B cell (primary cell): ENCODE measurements at regions not wholly inside any gene's neighbourhood (a gene's known extent, or its start where the extent isn't known, plus 50 kb on each side); places are given as distances from the start of the nearest gene placed in this dataset.
A peak's percentile ranks its signal among the peaks of the same experiment; 100 is the strongest.

Experiments
- ATAC-seq: fragments of 200-7000 bp; cut with Tn5 transposase; one replicate; pipeline ENCODE4 v1.10.0; 2021; ENCODE audit warnings: low read depth, mild to moderate bottlenecking, moderate number of reproducible peaks, moderate library complexity
- CTCF ChIA-PET: fragments of 350-600 bp; sonication (Branson Sonifier 250); formaldehyde crosslinking; loops from one replicate; lab custom pipeline; 2021; ENCODE audit warnings: antibody characterized with exemption, inconsistent platforms; lab: Charles Lee
- POLR2A ChIA-PET: fragments of 350-600 bp; sonication (Branson Sonifier 250); formaldehyde crosslinking; loops from one replicate; lab custom pipeline; 2021; ENCODE audit warnings: antibody characterized with exemption; lab: Charles Lee
- DNase-seq: peaks from one replicate; pipeline ENCODE4 v3.0.0; 2013
- H2AFZ ChIP-seq: 2 replicates; pipeline ENCODE4 v1.6.1; 2012; ENCODE audit warnings: mild to moderate bottlenecking, low read depth, low read length; ENCODE audit not compliant: insufficient read depth, poor library complexity, severe bottlenecking
- H3K27ac ChIP-seq, 2 donors: 1 replicate in 1 of 2; 2 replicates in 1 of 2; pipeline ENCODE4 v1.5.1; 2012 to 2013; ENCODE audit warnings: low read length in 2 of 2, mild to moderate bottlenecking in 2 of 2, moderate library complexity in 1 of 2
- H3K27me3 ChIP-seq, 4 experiments: fragments of 200-600 bp in 1 of 4; sonication (generic) in 1 of 4; replicated peaks in 1 of 4; 1 replicate in 2 of 4; 2 replicates in 2 of 4; pipeline versions ENCODE4 v1.6.1 to v1.7.0; 2013 to 2016; ENCODE audit warnings: low read length in 3 of 4, mild to moderate bottlenecking in 2 of 4, mixed read lengths in 1 of 4, moderate library complexity in 1 of 4; ENCODE audit not compliant: insufficient read depth in 4 of 4, control insufficient read depth in 3 of 4; ENCODE audit errors: control extremely low read depth in 1 of 4
- H3K36me3 ChIP-seq, 2 experiments: replicated peaks in 1 of 2; 1 replicate in 1 of 2; 2 replicates in 1 of 2; pipeline versions ENCODE4 v1.6.1 to v1.7.1; 2013; ENCODE audit warnings: low read length in 1 of 2; ENCODE audit not compliant: insufficient read depth in 2 of 2, control insufficient read depth in 1 of 2; ENCODE audit errors: control extremely low read depth in 1 of 2, extremely low read depth in 1 of 2
- H3K4me1 ChIP-seq, 2 donors: fragments of 200-600 bp in 1 of 2; sonication (generic) in 1 of 2; 1 replicate in 1 of 2; 2 replicates in 1 of 2; pipeline versions ENCODE4 v1.5.1 to v1.6.1; 2013 to 2017; ENCODE audit warnings: low read length in 2 of 2; ENCODE audit not compliant: control insufficient read depth in 2 of 2, insufficient read depth in 2 of 2
- H3K4me2 ChIP-seq: replicated peaks from 2 replicates; pipeline ENCODE3; 2012; ENCODE audit warnings: mild to moderate bottlenecking, low read depth, low read length; ENCODE audit not compliant: poor library complexity, severe bottlenecking
- H3K4me3 ChIP-seq, 5 experiments: fragments of 200-600 bp in 1 of 5; sonication (generic) in 1 of 5; 1 replicate in 3 of 5; 2 replicates in 2 of 5; pipeline versions ENCODE4 v1.5.1 to v1.7.0; 2011 to 2016; ENCODE audit warnings: low read length in 4 of 5, mild to moderate bottlenecking in 4 of 5, low read depth in 2 of 5, control low read depth in 1 of 5, moderate library complexity in 1 of 5; ENCODE audit not compliant: insufficient read depth in 1 of 5; ENCODE audit errors: control extremely low read depth in 1 of 5, extremely low read depth in 1 of 5
- H3K79me2 ChIP-seq: fragments of 200-600 bp; sonication (generic); one replicate; pipeline ENCODE4 v1.6.0; 2016; ENCODE audit warnings: low read length; ENCODE audit not compliant: control insufficient read depth, insufficient read depth
- H3K9ac ChIP-seq: fragments of 200-600 bp; sonication (generic); 2 replicates; pipeline ENCODE4 v1.6.1; 2017; ENCODE audit warnings: mild to moderate bottlenecking, low read length, moderate library complexity
- H3K9me3 ChIP-seq, 3 donors: one replicate each; pipeline versions ENCODE4 v1.6.1 to v1.7.1; 2013; ENCODE audit warnings: low read length in 2 of 3; ENCODE audit not compliant: control insufficient read depth in 2 of 3, insufficient read depth in 1 of 3; ENCODE audit errors: control extremely low read depth in 1 of 3
- H4K20me1 ChIP-seq: 2 replicates; pipeline ENCODE4 v1.6.0; 2012; ENCODE audit warnings: mild to moderate bottlenecking, low read length; ENCODE audit not compliant: insufficient read depth, control insufficient read depth, poor library complexity, severe bottlenecking
- H3K27ac Mint-ChIP-seq: one replicate; pipeline ENCODE4 v1.8.0; 2021; ENCODE audit warnings: mixed read lengths
- H3K27me3 Mint-ChIP-seq: one replicate; pipeline ENCODE4 v1.8.0; 2021; ENCODE audit warnings: mixed read lengths
- H3K4me1 Mint-ChIP-seq: one replicate; pipeline ENCODE4 v1.8.0; 2021; ENCODE audit warnings: mixed read lengths
- H3K4me3 Mint-ChIP-seq: one replicate; pipeline ENCODE4 v1.8.0; 2021; ENCODE audit warnings: mixed read lengths
- H3K9me3 Mint-ChIP-seq: one replicate; pipeline ENCODE4 v1.8.0; 2022; ENCODE audit warnings: mixed read lengths; ENCODE audit not compliant: insufficient read depth
- CTCF ChIP-seq: fragments of 200-600 bp; IDR thresholded peaks from one replicate; pipeline ENCODE4 v1.8.0; 2022; ENCODE audit warnings: antibody characterized with exemption, mild to moderate bottlenecking
- EZH2 ChIP-seq: IDR thresholded peaks from 2 replicates; pipeline ENCODE4 v1.6.1; 2012; ENCODE audit warnings: borderline replicate concordance, low read depth, mild to moderate bottlenecking, moderate library complexity, low read length; ENCODE audit not compliant: insufficient read depth, poor library complexity, severe bottlenecking
- WGBS: methylation state at CpG from one replicate; pipeline ENCODE4 v1.1.5; 2013; ENCODE audit warnings: missing lambda C conversion rate; ENCODE audit not compliant: insufficient coverage; 5-methylcytosine and 5-hydroxymethylcytosine counted together
- intact Hi-C: fragments of 100-400 bp; cut with micrococcal nuclease; formaldehyde crosslinking; loops from one replicate; pipeline ENCODE4 v1.10.0; 2022

- WGBS: no CpG with 5 or more reads among the region's 4 CpGs
- DNase-seq: no peak
- no peak overlapping the region for H3K27ac ChIP-seq
- no peaks in the 10 kb centered on the region for H4K20me1 ChIP-seq
- peaks cover 7% of the 10 kb centered on the region for H3K9me3 Mint-ChIP-seq
- no peaks in the 10 kb centered on the region for H3K36me3 ChIP-seq
- peaks cover 0 to 11% (median 4%) of the 10 kb centered on the region in 4 experiments for H3K27me3 ChIP-seq
- H3K79me2 ChIP-seq: no peaks in the 10 kb centered on the region
- peaks cover 54% of the 10 kb centered on the region for H3K4me1 Mint-ChIP-seq
- ChIA-PET CTCF (interaction anchor here (2.3 kb wide), 1 partner anchor 69 kb away, joined by 12 read pairs; no protein-coding TSS in a partner anchor), POLR2A (interaction anchor here (0.5 kb wide), 2 partner anchors 24 to 339 kb away, joined by 3 to 4 read pairs; partner anchors contain the start of gene SIN3A)
- TF ChIP-seq EZH2: no peak
- TF ChIP-seq CTCF: no peak
- no peak overlapping the region for H3K9ac ChIP-seq
- peaks cover 4% of the 10 kb centered on the region for H3K27me3 Mint-ChIP-seq
- peak overlapping the region; percentile 18 for H3K27ac Mint-ChIP-seq
- H3K4me3 Mint-ChIP-seq: peak overlapping the region; percentile 50
- H3K4me3 ChIP-seq: no peak overlapping the region
- intact Hi-C loops: no loop called here
- no peak for ATAC-seq
- peaks cover 0 to 43% (median 19%) of the 10 kb centered on the region in 3 donors for H3K9me3 ChIP-seq
- peaks cover 41 to 50% of the 10 kb centered on the region in 2 donors for H3K4me1 ChIP-seq
- no peak overlapping the region for H2AFZ ChIP-seq
- peak overlapping the region; percentile 35 for H3K4me2 ChIP-seq
These were observed 89.0 kb downstream of the PPCDC start for GRCh38 chr15:75112278-75112847.

- Mint-ChIP-seq H3K27me3 (peaks cover 4% of the 10 kb centered on the region), H3K4me3 (peak overlapping the region; percentile 50), H3K9me3 (peaks cover 7% of the 10 kb centered on the region), H3K4me1 (peaks cover 51% of the 10 kb centered on the region), H3K27ac (peak overlapping the region; percentile 18)
- ATAC-seq (no peak), DNase-seq (peak; percentile 53)
- Histone ChIP-seq H3K36me3 (no peaks in the 10 kb centered on the region), H4K20me1 (no peaks in the 10 kb centered on the region), H3K27me3 (peaks cover 0 to 11% (median 4%) of the 10 kb centered on the region in 4 experiments), H3K79me2 (no peaks in the 10 kb centered on the region), H3K9me3 (peaks cover 0 to 43% (median 19%) of the 10 kb centered on the region in 3 donors), H3K9ac (no peak overlapping the region), H3K4me1 (peaks cover 39 to 49% of the 10 kb centered on the region in 2 donors), H3K4me2 (peak overlapping the region; percentile 35), H3K4me3 (no peak overlapping the region), H2AFZ (no peak overlapping the region), H3K27ac (no peak overlapping the region)
- POLR2A ChIA-PET: interaction anchor here (0.5 to 0.7 kb wide), 2 partner anchors 58 to 338 kb away, joined by 3 read pairs; partner anchors contain the start of gene SIN3A
- intact Hi-C loops: no loop called here
- CTCF ChIA-PET: no interaction called here
- WGBS: no CpG with 5 or more reads among the region's 3 CpGs
- TF ChIP-seq EZH2 (no peak), CTCF (no peak)
These were observed 88.7 kb upstream of the C15orf39 start for GRCh38 chr15:75112848-75113492.
